Panc1 (cell line): ENCODE measurements at regions not wholly inside any gene's neighbourhood (a gene's known extent, or its start where the extent isn't known, plus 50 kb on each side); places are given as distances from the start of the nearest gene placed in this dataset.
A peak's percentile ranks its signal among the peaks of the same experiment; 100 is the strongest.

Source experiments
- CTCF ChIP-seq: fragments of 450-650 bp; IDR thresholded peaks from 2 replicates; pipeline ENCODE4 v1.5.1; 2017; ENCODE audit warnings: mild to moderate bottlenecking
- TCF7L2 ChIP-seq: IDR thresholded peaks from 2 replicates; pipeline ENCODE4 v1.6.1; 2011; ENCODE audit warnings: mild to moderate bottlenecking, low read depth, low read length, inconsistent platforms

GRCh38 chr2:186991766-186992417, 142.9 kb upstream of the ZSWIM2 start:
- peak; percentile 19; the same call in 1 of the 2 replicates for TF ChIP-seq CTCF
- no peak for TF ChIP-seq TCF7L2
